Brain microvascular endothelial cell (primary cell): ENCODE measurements at regions not wholly inside any gene's neighbourhood (a gene's known extent, or its start where the extent isn't known, plus 50 kb on each side); places are given as distances from the start of the nearest gene placed in this dataset.

Experiments
- DNase-seq: peaks from one replicate; pipeline ENCODE4 v3.0.0-alpha.2; 2020
- H3K27ac ChIP-seq: fragments of 250-450 bp; sonication (Bioruptor Pico); 2 replicates; pipeline ENCODE4 v1.5.1; 2020; ENCODE audit warnings: mild to moderate bottlenecking, moderate library complexity
- H3K27me3 ChIP-seq: fragments of 250-450 bp; sonication (Bioruptor Pico); replicated peaks from 2 replicates; pipeline ENCODE4 v1.5.1; 2020; ENCODE audit warnings: mild to moderate bottlenecking
- H3K36me3 ChIP-seq: fragments of 250-450 bp; sonication (Bioruptor Pico); replicated peaks from 2 replicates; pipeline ENCODE4 v1.5.1; 2020; ENCODE audit warnings: mild to moderate bottlenecking
- H3K4me3 ChIP-seq: 2 replicates; pipeline ENCODE4 v1.5.1; 2011; ENCODE audit warnings: low read depth, mild to moderate bottlenecking, control low read depth, low read length, moderate library complexity
- in situ Hi-C: cut with HindIII; loops from 2 replicates; pipeline ENCODE4 v1.10.0; 2017; ENCODE audit warnings: low sequenced_read_pairs, low pct_ligation_motif_present
- TF ChIP-seq, protein P1 (sequence below): IDR thresholded peaks from 2 replicates; pipeline ENCODE4 v1.5.1; 2011; ENCODE audit warnings: low read depth, mild to moderate bottlenecking, moderate library complexity, low read length, control low read depth, inconsistent platforms; ENCODE audit errors: missing control alignments

DNA sequence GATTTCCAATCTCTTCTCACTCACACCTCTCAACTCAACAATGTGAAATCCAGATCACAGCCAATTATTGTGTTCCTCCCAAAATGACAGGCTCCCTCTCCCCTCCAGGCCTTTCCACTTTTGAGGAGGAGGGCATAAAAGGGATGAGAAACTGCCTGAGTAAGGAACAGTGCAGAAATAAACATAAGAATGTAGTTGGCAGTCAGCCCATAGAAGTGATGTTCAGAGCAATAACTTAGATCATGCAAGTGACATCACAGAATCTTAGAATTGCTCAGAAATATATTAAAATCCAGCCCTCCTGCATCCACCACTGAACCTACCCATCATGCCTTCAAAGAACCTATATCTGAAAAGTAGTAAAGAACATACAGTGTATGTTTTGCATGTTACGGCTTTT is 299.4 kb upstream of the GADL1 start:
- Histone ChIP-seq H3K4me3 (no peak overlapping the region), H3K27me3 (no peaks in the 10 kb centered on the region), H3K36me3 (no peaks in the 10 kb centered on the region), H3K27ac (no peak overlapping the region)
- TF ChIP-seq, protein P1, sequence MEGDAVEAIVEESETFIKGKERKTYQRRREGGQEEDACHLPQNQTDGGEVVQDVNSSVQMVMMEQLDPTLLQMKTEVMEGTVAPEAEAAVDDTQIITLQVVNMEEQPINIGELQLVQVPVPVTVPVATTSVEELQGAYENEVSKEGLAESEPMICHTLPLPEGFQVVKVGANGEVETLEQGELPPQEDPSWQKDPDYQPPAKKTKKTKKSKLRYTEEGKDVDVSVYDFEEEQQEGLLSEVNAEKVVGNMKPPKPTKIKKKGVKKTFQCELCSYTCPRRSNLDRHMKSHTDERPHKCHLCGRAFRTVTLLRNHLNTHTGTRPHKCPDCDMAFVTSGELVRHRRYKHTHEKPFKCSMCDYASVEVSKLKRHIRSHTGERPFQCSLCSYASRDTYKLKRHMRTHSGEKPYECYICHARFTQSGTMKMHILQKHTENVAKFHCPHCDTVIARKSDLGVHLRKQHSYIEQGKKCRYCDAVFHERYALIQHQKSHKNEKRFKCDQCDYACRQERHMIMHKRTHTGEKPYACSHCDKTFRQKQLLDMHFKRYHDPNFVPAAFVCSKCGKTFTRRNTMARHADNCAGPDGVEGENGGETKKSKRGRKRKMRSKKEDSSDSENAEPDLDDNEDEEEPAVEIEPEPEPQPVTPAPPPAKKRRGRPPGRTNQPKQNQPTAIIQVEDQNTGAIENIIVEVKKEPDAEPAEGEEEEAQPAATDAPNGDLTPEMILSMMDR, result no peak
- in situ Hi-C loops, result no loop called here
- DNase-seq, result no peak

DNA sequence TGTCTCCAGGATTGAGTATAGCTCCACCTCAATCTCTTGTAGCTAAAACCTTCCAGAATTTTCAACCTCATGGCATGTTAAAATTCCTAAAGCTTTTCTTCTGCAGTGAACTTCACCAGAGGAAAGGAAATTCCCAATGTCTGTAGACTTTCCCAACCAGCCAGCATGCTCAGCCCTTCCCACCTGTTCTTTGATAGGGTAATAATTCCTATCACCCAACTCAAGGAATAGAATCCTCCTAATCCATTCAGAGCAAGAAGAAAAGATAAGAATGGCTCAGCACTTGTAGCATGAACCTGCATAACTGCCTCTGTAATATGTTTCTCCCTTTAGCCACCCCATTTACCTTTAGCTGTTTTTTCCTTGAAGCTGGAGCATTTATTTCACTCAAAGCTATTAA is 301.8 kb upstream of the GADL1 start:
- Histone ChIP-seq H3K4me3 (no peak overlapping the region), H3K36me3 (no peaks in the 10 kb centered on the region), H3K27me3 (no peaks in the 10 kb centered on the region), H3K27ac (no peak overlapping the region)
- in situ Hi-C loops, result no loop called here
- TF ChIP-seq, protein P1, result no peak
- DNase-seq, result no peak

DNA sequence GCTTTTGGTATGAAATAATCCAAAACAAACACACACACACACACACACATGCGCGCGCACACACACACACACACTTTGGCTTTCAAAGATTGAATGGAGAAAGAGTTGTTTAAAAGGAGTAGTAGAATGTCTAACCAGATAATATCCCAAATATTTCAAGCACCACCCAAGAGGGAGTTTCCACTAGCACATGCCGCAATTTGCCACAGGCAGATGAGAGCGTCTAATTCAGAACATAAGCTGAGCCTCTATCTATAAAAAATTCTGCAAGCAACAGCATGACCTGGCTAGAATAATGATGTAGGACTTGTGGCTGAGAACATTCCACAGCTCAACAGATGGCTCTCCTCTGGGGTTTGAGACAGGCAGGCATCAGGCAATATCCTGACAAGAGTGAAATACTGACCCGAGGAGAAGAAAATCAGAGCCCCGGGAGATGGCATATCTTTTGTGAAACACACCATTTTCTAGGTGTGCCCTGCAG is 302.5 kb upstream of the GADL1 start:
- DNase-seq, result peak; percentile 82
- Histone ChIP-seq H3K27me3 (no peaks in the 10 kb centered on the region), H3K4me3 (no peak overlapping the region), H3K27ac (no peak overlapping the region), H3K36me3 (no peaks in the 10 kb centered on the region)
- in situ Hi-C loops, result no loop called here
- TF ChIP-seq, protein P1, result no peak

DNA sequence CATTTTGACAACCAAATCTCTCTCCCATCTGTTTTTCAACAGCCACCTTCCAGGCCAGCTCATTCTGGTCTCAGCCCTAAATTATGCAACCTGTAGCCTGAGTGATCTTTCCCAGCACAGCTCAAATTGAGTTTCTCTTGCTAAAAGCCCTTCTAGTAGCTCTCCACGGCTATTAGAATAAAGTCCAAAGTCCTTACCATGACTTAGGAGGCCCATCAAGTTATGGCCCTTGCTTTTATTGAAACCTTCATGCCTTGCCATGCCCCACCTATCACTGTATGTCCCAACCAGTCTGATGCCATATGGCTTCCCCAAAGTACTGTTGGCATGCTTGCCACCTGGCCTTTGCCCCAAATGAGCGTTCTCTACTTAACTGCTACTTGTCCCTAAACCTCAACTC is 303.5 kb upstream of the GADL1 start:
- TF ChIP-seq, protein P1, result no peak
- H3K27me3 ChIP-seq, result no peaks in the 10 kb centered on the region
- H3K4me3 ChIP-seq, result no peak overlapping the region
- no peak for DNase-seq
- H3K27ac ChIP-seq, result no peak overlapping the region
- in situ Hi-C loops, result no loop called here
- no peaks in the 10 kb centered on the region for H3K36me3 ChIP-seq

DNA sequence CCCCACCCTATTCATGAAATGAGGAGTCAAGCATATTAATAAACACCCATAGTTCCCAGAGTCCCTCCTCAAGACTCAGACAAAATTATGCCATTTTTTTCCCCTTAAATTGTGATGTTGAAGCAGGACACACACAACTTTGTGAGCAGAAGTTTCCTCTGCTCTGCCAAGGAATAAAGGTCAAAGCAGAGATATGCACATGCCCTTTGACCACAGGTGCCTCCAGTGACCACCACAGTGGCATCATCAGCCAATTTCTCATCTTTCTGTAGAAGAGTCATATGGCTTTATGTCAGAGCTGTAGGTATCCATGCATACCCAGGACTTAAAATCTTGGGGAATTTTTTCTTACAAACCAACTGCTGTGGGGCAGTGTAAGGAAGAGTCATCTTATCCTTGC is 304.4 kb upstream of the GADL1 start:
- Histone ChIP-seq H3K27ac (no peak overlapping the region), H3K4me3 (no peak overlapping the region), H3K36me3 (no peaks in the 10 kb centered on the region), H3K27me3 (no peaks in the 10 kb centered on the region)
- in situ Hi-C loops, result no loop called here
- DNase-seq, result no peak
- TF ChIP-seq, protein P1, result no peak
